IPS-20b (cell line): ENCODE measurements at regions not wholly inside any gene's neighbourhood (a gene's known extent, or its start where the extent isn't known, plus 50 kb on each side); places are given as distances from the start of the nearest gene placed in this dataset.

Experiments
- H3K27ac ChIP-seq: one replicate; pipeline ENCODE4 v1.5.1; 2013; ENCODE audit warnings: low read length
- H3K27me3 ChIP-seq: 2 replicates; pipeline ENCODE4 v1.6.1; 2013; ENCODE audit warnings: mild to moderate bottlenecking, low read length, inconsistent platforms; ENCODE audit not compliant: insufficient read depth
- H3K36me3 ChIP-seq: 2 replicates; pipeline ENCODE4 v1.6.1; 2013; ENCODE audit warnings: low read depth, mild to moderate bottlenecking, inconsistent platforms, low read length, moderate library complexity; ENCODE audit not compliant: insufficient read depth
- H3K4me1 ChIP-seq: 2 replicates; pipeline ENCODE4 v1.6.1; 2013; ENCODE audit warnings: mild to moderate bottlenecking, control low read depth, inconsistent platforms, low read length, moderate library complexity; ENCODE audit not compliant: insufficient read depth
- H3K4me3 ChIP-seq: 2 replicates; pipeline ENCODE4 v1.5.1; 2013; ENCODE audit warnings: mild to moderate bottlenecking, low read length, inconsistent platforms
- H3K9ac ChIP-seq: 2 replicates; pipeline ENCODE4 v1.6.1; 2013; ENCODE audit warnings: low read depth, mild to moderate bottlenecking, inconsistent platforms, low read length, moderate library complexity
- H3K9me3 ChIP-seq: 2 replicates; pipeline ENCODE4 v1.6.1; 2013; ENCODE audit warnings: mild to moderate bottlenecking, low read depth, low read length, inconsistent platforms; ENCODE audit not compliant: insufficient read depth

DNA sequence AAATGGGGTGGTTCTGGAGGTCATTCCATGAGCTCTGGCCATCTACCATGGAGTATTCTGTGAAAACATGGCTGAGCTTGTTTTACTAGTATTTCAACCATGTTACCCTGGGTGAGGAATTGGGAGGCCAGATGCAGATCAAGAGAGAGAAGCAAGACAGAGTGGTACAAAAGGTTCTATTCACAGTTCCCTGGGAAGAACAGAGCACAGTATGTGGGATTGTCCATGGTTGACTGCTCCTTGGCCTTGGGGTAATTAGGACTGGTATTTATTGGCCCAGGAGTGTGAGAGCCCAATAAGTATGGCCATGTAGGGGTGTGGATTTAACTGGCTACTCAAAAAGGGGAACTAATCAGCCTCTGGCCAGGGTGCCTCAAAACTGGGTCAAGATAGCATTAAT is 239.7 kb upstream of the GATB start:
- H3K4me3 ChIP-seq: no peak overlapping the region
- no peaks in the 10 kb centered on the region for H3K4me1 ChIP-seq
- H3K27me3 ChIP-seq: no peaks in the 10 kb centered on the region
- no peaks in the 10 kb centered on the region for H3K36me3 ChIP-seq
- H3K9ac ChIP-seq: no peak overlapping the region
- H3K27ac ChIP-seq: no peak overlapping the region
- H3K9me3 ChIP-seq: no peaks in the 10 kb centered on the region

GRCh38 chr4:151998723-151999122 is 237.9 kb upstream of the GATB start:
- Histone ChIP-seq H3K36me3 (no peaks in the 10 kb centered on the region), H3K27me3 (no peaks in the 10 kb centered on the region), H3K9me3 (no peaks in the 10 kb centered on the region), H3K9ac (no peak overlapping the region), H3K27ac (no peak overlapping the region), H3K4me3 (no peak overlapping the region), H3K4me1 (no peaks in the 10 kb centered on the region)

GRCh38 chr4:151997461-151997860 is 236.7 kb upstream of the GATB start:
- H3K9me3 ChIP-seq: no peaks in the 10 kb centered on the region
- H3K27me3 ChIP-seq: no peaks in the 10 kb centered on the region

GRCh38 chr4:151994429-151994828 is 233.6 kb upstream of the GATB start:
- Histone ChIP-seq H3K9ac (no peak overlapping the region), H3K4me3 (no peak overlapping the region), H3K36me3 (no peaks in the 10 kb centered on the region), H3K9me3 (no peaks in the 10 kb centered on the region), H3K27ac (no peak overlapping the region), H3K4me1 (peaks cover 14% of the 10 kb centered on the region), H3K27me3 (no peaks in the 10 kb centered on the region)

More at GRCh38 chr4:151997461-151997860, 236.7 kb upstream of the GATB start:
- H3K27ac ChIP-seq: no peak overlapping the region
- H3K9ac ChIP-seq: no peak overlapping the region
- peaks cover 8% of the 10 kb centered on the region for H3K4me1 ChIP-seq
- H3K36me3 ChIP-seq: no peaks in the 10 kb centered on the region
- H3K4me3 ChIP-seq: no peak overlapping the region

DNA sequence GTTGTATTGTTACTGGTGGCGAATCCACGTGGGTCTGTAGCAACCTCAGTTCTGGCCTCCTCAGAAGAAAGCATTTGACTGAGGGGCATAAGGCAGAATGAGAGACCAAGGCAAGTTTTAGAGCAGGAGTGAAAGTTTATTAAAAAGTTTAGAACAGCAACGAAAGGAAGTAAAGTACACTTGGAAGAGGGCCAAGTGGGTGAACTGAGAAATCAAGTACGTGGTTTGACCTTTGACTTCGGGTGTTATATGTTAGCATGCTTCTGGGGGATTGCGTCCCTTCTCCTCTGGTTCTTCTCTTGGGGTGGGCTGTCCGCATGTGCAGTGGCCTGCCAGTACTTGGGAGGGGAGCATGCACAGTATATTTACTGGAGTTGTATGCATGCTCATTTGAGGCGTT is 232.7 kb upstream of the GATB start:
- Histone ChIP-seq H3K4me1 (peaks cover 14% of the 10 kb centered on the region), H3K27ac (no peak overlapping the region), H3K4me3 (no peak overlapping the region), H3K27me3 (no peaks in the 10 kb centered on the region), H3K36me3 (no peaks in the 10 kb centered on the region), H3K9ac (no peak overlapping the region), H3K9me3 (no peaks in the 10 kb centered on the region)

DNA sequence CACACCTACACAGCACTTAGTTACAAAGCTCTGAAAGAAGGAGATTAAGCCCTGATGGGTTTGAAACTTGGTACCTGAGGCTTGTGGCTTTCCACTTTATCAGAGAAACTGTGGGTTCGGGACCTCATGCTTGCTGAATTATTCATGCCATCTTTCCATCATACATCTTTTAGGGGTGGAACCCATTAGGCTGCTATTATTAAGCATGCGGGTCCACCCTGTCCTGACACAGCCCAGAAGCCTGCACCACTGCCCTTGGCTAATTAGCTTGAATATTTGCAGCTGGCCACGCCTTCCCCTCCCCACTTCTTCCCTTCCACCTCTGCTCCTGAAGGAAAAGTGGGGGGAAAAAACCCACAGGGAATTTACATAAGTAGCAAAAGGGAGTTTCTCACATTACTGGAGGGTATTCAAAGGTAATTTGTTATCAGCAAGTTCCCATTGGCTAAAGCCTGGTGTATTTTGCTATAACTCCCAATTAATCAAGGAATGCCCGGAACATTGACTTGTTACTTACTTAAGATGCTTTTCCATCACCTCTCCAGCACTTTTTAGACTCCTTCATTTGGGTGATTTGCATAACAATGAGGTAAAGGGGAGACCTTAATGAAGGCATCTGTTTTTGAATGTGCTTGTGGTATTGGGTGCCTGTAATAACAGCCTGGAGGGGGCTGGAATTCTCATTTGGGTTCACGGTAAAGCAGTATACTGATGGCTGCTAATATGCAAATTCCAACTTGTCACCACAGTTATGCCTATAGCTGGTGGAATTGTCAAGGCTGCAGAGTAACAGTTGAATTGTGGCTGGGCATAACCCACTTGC is 231.7 kb upstream of the GATB start:
- Histone ChIP-seq H3K27me3 (no peaks in the 10 kb centered on the region), H3K27ac (no peak overlapping the region), H3K4me1 (peaks cover 14% of the 10 kb centered on the region), H3K9ac (no peak overlapping the region), H3K4me3 (no peak overlapping the region; the same call in 1 of the 2 replicates), H3K36me3 (no peaks in the 10 kb centered on the region), H3K9me3 (no peaks in the 10 kb centered on the region)

DNA sequence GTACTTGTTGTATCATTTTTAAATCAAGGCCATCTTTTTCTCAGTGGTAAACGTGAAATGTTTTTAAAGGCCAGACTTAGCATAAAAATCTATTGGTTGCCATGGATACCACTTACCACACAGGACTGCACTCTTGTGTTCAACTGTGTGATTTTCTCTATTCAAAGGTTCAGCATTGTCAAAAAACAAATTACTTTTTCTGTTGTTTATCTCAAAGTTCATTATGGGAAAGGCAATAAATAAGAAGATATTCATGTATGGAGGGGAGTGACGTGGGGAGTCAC is 231.0 kb upstream of the GATB start:
- H3K9ac ChIP-seq: no peak overlapping the region
- H3K9me3 ChIP-seq: no peaks in the 10 kb centered on the region

DNA sequence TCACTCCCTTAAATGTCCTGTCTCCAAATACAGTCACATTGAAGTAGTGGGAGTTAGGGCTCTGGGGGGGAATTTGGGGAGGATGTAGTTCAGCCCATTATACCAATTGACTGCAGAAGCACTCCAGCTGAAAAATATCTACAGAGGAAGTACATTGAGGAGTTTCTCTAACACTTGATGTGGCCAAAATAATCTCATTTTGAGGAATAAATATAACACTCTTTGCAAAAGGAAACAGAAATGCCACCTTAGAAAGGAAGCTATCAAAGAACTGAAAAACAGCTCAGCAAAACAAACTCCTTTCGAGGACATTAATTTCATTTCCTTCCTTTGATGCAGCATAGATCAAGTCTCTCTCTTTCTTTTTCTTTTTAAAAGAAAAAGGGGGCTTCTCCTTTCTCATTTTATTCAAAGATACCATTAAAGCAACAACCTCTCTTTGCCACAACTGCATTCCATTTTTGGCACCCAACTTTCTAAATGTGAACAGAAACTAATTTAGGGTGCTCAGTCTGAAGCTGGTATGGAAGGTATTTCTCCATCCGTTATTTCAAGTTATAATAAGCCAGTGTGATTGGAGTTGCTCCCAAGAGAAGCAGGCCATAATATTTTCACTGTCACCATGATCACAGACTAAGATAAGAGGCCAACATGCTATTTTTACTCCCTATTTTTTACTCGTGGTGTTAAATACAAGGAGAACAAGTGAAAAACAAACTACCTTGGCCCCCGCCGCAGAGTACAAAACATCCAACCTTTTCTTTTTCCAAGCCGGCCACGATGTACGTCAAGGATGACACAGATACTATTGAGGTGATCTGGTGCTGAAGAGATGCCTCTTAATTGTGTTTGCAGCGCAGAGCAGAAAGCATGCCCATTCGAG is 230.4 kb upstream of the GATB start:
- Histone ChIP-seq H3K9me3 (no peaks in the 10 kb centered on the region), H3K9ac (no peak overlapping the region), H3K36me3 (no peaks in the 10 kb centered on the region), H3K27ac (no peak overlapping the region), H3K27me3 (no peaks in the 10 kb centered on the region), H3K4me1 (peaks cover 14% of the 10 kb centered on the region), H3K4me3 (no peak overlapping the region)

More for the DNA sequence above, 231.0 kb upstream of the GATB start:
- Histone ChIP-seq H3K4me1 (peaks cover 14% of the 10 kb centered on the region), H3K4me3 (no peak overlapping the region), H3K27me3 (no peaks in the 10 kb centered on the region), H3K27ac (no peak overlapping the region), H3K36me3 (no peaks in the 10 kb centered on the region)

DNA sequence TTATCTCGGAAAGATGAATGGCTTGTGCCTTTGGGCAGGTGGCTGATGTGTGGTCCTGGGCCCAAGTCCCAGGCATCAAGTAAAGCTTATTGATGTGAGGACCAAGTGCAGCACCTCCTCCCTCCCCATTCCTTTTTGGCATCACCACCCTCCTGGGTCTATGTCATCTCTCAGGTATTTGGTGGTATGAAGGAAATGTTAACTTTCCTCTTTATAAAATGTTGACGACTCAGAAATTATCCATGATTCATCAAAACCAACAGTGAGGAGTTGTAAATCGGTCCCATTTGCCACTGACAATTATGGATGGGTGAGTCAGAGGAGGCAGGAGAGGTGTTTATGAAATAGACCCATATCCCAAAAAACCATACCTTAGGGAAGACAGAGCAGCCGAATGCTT is 229.4 kb upstream of the GATB start:
- no peaks in the 10 kb centered on the region for H3K27me3 ChIP-seq
- H3K27ac ChIP-seq: no peak overlapping the region
- peaks cover 14% of the 10 kb centered on the region for H3K4me1 ChIP-seq
- no peaks in the 10 kb centered on the region for H3K9me3 ChIP-seq
- no peak overlapping the region for H3K9ac ChIP-seq
- H3K36me3 ChIP-seq: no peaks in the 10 kb centered on the region
- no peak overlapping the region for H3K4me3 ChIP-seq

- Histone ChIP-seq H3K4me3 (no peak overlapping the region), H3K27ac (no peak overlapping the region), H3K4me1 (peaks cover 14% of the 10 kb centered on the region), H3K36me3 (no peaks in the 10 kb centered on the region), H3K9me3 (no peaks in the 10 kb centered on the region), H3K27me3 (no peaks in the 10 kb centered on the region), H3K9ac (no peak overlapping the region)
Observed at GRCh38 chr4:151988591-151988990, 227.8 kb upstream of the GATB start.

DNA sequence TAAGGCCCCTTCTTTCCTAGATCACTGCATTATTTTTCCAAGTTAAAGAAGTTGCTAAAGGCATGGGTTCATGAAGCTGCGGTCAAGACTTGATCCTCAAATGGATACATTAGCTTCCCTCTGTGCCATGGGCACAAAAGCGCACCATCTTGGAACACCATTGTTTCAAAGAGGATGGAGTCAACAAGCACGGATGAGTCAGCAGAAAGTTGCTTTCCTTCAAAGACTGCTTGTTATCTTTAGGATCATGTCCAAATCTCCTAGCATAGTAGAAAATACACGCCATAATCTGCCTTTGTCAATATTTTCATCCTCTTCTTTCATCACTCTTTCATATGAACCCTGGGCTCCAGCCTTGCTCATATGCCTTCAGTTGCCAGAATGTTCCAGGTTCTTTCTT is 226.8 kb upstream of the GATB start:
- Histone ChIP-seq H3K9ac (no peak overlapping the region), H3K4me1 (peaks cover 7% of the 10 kb centered on the region; the same call in 1 of the 2 replicates), H3K4me3 (no peak overlapping the region), H3K27me3 (no peaks in the 10 kb centered on the region), H3K27ac (no peak overlapping the region), H3K36me3 (no peaks in the 10 kb centered on the region), H3K9me3 (no peaks in the 10 kb centered on the region)

DNA sequence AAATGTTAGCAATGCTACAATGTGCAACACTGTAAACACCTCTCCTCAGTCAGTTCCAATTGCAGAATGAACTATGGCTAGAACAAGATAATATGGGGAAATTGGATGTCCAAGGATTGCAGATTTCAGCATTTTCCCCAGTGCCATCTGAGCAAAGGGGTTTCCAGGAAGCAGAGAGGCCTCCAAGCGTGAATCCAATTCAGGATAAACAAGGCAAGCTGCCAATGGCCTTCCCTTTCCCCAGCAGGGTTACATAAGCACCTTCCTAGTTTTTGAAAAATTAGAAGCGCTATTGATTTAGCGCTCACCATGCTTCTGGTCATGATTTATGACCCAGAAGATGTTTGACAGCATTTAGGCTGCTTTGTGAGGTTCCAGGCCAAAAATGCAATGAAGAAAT is 223.0 kb upstream of the GATB start:
- H3K9me3 ChIP-seq: no peaks in the 10 kb centered on the region
- H3K4me1 ChIP-seq: no peaks in the 10 kb centered on the region
- no peak overlapping the region for H3K27ac ChIP-seq
- H3K4me3 ChIP-seq: no peak overlapping the region
- H3K27me3 ChIP-seq: no peaks in the 10 kb centered on the region
- H3K9ac ChIP-seq: no peak overlapping the region
- no peaks in the 10 kb centered on the region for H3K36me3 ChIP-seq
